NCI-H82 treated with DMSO at 0.1 percent for 48 hours (cell line): ENCODE measurements at regions not wholly inside any gene's neighbourhood (a gene's known extent, or its start where the extent isn't known, plus 50 kb on each side); places are given as distances from the start of the nearest gene placed in this dataset.

Experiments
- DNase-seq: peaks from one replicate; lab custom pipeline; 2025; ENCODE audit not compliant: unreplicated experiment; lab: John Stamatoyannopoulos, UW

DNA sequence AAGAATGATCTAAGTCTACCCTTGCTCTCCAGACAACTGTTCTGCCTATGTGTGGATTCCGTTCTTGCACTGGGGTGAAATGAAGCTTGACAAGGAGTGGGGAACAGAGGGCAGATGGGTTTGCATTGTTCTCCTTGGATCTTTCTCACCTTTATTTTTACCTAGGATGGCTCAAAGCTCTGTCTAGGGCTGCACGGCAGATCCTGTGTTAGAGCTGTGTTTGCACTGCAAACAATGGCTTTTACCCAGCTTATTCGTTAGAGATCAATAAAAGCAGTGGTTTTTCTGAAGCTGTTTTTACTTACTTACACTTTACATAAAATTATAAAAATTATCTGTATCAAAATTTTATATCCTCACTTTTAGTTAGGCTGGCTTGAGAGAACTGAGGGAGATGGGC, 105.1 kb downstream of the LRIG3 start:
- no peak for DNase-seq

- no peak for DNase-seq
These were observed 101.8 kb downstream of the LRIG3 start for GRCh38 chr12:58818546-58818945.

DNA sequence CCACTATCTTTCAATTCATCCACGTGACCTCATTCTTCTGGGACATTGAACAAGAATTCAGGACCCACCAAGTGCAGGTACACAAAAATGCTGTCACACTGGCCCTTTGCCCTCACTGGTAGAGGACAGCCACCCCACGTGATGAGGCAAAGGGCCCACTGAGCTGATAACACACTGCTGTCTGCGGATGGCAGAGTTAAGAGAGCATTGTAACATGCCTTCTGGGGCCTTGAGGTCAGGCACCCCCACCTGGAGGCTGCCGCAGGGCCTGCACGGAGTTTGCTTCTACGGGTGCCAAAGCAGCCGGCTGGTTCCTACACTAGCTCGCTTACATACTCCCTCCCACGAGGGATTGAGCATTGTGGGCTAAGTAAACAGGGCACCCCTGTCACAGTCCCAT, 101.0 kb downstream of the LRIG3 start:
- DNase-seq = no peak

GRCh38 chr12:58819985-58820384, 100.3 kb downstream of the LRIG3 start:
- DNase-seq = no peak
